Hepatocyte (in vitro differentiated cells): ENCODE measurements at regions not wholly inside any gene's neighbourhood (a gene's known extent, or its start where the extent isn't known, plus 50 kb on each side); places are given as distances from the start of the nearest gene placed in this dataset.

Experiments
- DNase-seq: peaks from one replicate; pipeline ENCODE4 v3.0.0-alpha.2; 2016; ENCODE audit warnings: low spot score
- H2AFZ ChIP-seq: fragments of 200-600 bp; sonication (generic); 2 replicates; pipeline ENCODE4 v1.6.0; 2016; ENCODE audit warnings: antibody characterized with exemption, mild to moderate bottlenecking
- H3K27ac ChIP-seq: fragments of 200-600 bp; sonication (generic); 2 replicates; pipeline ENCODE4 v1.5.1; 2016; ENCODE audit warnings: mild to moderate bottlenecking
- H3K27me3 ChIP-seq: fragments of 200-600 bp; sonication (generic); 2 replicates; pipeline ENCODE4 v1.6.1; 2016
- H3K36me3 ChIP-seq: fragments of 200-600 bp; sonication (generic); replicated peaks from 2 replicates; pipeline ENCODE4 v1.5.1; 2016; ENCODE audit warnings: low read depth; ENCODE audit not compliant: insufficient read depth
- H3K4me1 ChIP-seq: fragments of 200-600 bp; sonication (generic); 2 replicates; pipeline ENCODE4 v1.5.1; 2016; ENCODE audit warnings: mild to moderate bottlenecking, moderate library complexity; ENCODE audit not compliant: insufficient read depth
- H3K4me2 ChIP-seq: fragments of 200-600 bp; sonication (generic); 2 replicates; pipeline ENCODE4 v1.6.0; 2016
- H3K4me3 ChIP-seq: fragments of 200-600 bp; sonication (generic); 2 replicates; pipeline ENCODE4 v1.5.1; 2016; ENCODE audit warnings: mild to moderate bottlenecking
- H3K79me2 ChIP-seq: fragments of 200-600 bp; sonication (generic); 2 replicates; pipeline ENCODE4 v1.6.0; 2017; ENCODE audit warnings: mild to moderate bottlenecking
- H3K9me2 ChIP-seq: fragments of 200-600 bp; sonication (generic); replicated peaks from 2 replicates; pipeline ENCODE4 v1.6.0; 2017; ENCODE audit warnings: mild to moderate bottlenecking; ENCODE audit not compliant: insufficient read depth
- H3K9me3 ChIP-seq: fragments of 200-600 bp; sonication (generic); 2 replicates; pipeline ENCODE4 v1.5.1; 2016; ENCODE audit warnings: low read depth, mild to moderate bottlenecking
- H4K20me1 ChIP-seq: fragments of 200-600 bp; sonication (generic); 2 replicates; pipeline ENCODE4 v1.6.0; 2016; ENCODE audit warnings: mild to moderate bottlenecking; ENCODE audit not compliant: insufficient read depth, poor library complexity, severe bottlenecking
- EZH2 ChIP-seq: fragments of 200-600 bp; sonication (generic); IDR thresholded peaks from 2 replicates; pipeline ENCODE4 v1.6.1; 2016; ENCODE audit warnings: antibody characterized with exemption, mild to moderate bottlenecking, borderline replicate concordance
- EZH2phosphoT487 ChIP-seq: fragments of 200-600 bp; sonication (generic); IDR thresholded peaks from one replicate; pipeline ENCODE4 v1.6.1; 2018; ENCODE audit warnings: antibody characterized with exemption, mild to moderate bottlenecking, low read depth, moderate library complexity; ENCODE audit not compliant: unreplicated experiment, severe bottlenecking
- WGBS: methylation state at CpG from one replicate; pipeline ENCODE4 v1.1.6; 2016; ENCODE audit warnings: low lambda C conversion rate; ENCODE audit errors: missing lambda C conversion rate; 5-methylcytosine and 5-hydroxymethylcytosine counted together
- TF ChIP-seq, protein P1 (sequence below): fragments of 200-600 bp; sonication (generic); IDR thresholded peaks from 2 replicates; pipeline ENCODE4 v1.5.1; 2016; ENCODE audit warnings: antibody characterized with exemption, mild to moderate bottlenecking; ENCODE audit not compliant: poor library complexity

DNA sequence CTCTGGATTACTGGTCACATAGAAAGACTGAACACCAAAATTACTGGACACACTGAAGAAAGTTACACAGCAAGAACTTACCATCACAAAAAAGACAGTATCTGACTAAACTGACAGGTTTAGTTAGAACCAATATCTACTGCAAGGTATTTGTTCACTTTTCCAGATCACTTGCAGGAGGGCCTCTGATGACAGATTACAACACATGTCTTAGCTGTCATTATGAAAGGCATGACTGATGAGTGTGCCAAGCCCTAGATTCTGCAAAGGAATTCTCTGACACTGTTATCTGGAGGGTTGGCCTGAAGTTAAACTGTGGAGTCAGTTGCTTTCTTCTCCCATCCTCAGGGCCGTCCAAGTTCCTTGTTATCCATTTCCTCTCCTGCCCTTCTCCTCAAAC, 242.7 kb downstream of the KIF20B start:
- no peaks in the 10 kb centered on the region for H3K79me2 ChIP-seq
- TF ChIP-seq EZH2 (no peak), EZH2phosphoT487 (no peak)
- TF ChIP-seq, protein P1, sequence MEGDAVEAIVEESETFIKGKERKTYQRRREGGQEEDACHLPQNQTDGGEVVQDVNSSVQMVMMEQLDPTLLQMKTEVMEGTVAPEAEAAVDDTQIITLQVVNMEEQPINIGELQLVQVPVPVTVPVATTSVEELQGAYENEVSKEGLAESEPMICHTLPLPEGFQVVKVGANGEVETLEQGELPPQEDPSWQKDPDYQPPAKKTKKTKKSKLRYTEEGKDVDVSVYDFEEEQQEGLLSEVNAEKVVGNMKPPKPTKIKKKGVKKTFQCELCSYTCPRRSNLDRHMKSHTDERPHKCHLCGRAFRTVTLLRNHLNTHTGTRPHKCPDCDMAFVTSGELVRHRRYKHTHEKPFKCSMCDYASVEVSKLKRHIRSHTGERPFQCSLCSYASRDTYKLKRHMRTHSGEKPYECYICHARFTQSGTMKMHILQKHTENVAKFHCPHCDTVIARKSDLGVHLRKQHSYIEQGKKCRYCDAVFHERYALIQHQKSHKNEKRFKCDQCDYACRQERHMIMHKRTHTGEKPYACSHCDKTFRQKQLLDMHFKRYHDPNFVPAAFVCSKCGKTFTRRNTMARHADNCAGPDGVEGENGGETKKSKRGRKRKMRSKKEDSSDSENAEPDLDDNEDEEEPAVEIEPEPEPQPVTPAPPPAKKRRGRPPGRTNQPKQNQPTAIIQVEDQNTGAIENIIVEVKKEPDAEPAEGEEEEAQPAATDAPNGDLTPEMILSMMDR, result no peak
- no peak overlapping the region for H3K27ac ChIP-seq
- H3K36me3 ChIP-seq, result no peaks in the 10 kb centered on the region
- H3K4me3 ChIP-seq, result no peak overlapping the region
- DNase-seq, result no peak
- H3K4me2 ChIP-seq, result no peak overlapping the region
- H3K27me3 ChIP-seq, result no peaks in the 10 kb centered on the region
- H3K9me3 ChIP-seq, result no peaks in the 10 kb centered on the region
- no peaks in the 10 kb centered on the region for H4K20me1 ChIP-seq
- no peaks in the 10 kb centered on the region for H3K4me1 ChIP-seq
- no peaks in the 10 kb centered on the region for H3K9me2 ChIP-seq
- 70% methylated on average over 1 of the region's 1 CpG for WGBS
- no peak overlapping the region for H2AFZ ChIP-seq

DNA sequence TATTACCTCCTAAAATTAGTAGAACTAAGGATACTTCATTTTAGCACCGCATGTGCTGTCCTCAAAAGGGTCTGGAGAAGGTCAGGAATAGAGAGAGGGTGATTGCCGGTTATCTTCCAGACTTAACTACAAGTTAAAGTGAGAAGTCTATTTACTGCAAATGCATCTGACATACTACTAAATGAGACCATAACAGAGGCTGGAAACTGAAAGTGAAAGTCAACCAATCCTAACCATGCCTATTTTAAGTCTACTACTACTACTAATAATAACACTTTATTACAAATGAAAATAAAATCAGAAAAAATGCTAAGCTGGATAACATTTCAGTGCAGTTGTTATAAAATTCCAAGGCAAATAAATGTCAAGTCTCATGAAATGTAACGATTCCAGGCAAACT, 244.7 kb downstream of the KIF20B start:
- no peaks in the 10 kb centered on the region for H3K27me3 ChIP-seq
- TF ChIP-seq EZH2phosphoT487, result no peak
- TF ChIP-seq, protein P1, result no peak
- no peak for TF ChIP-seq EZH2
- no peaks in the 10 kb centered on the region for H3K79me2 ChIP-seq
- H3K4me1 ChIP-seq, result no peaks in the 10 kb centered on the region
- no peaks in the 10 kb centered on the region for H3K9me2 ChIP-seq
- no peak for DNase-seq
- H3K27ac ChIP-seq, result no peak overlapping the region
- H4K20me1 ChIP-seq, result no peaks in the 10 kb centered on the region
- WGBS, result 84% methylated on average over 3 of the region's 3 CpGs
- no peak overlapping the region for H2AFZ ChIP-seq
- H3K4me3 ChIP-seq, result no peak overlapping the region
- no peaks in the 10 kb centered on the region for H3K36me3 ChIP-seq
- no peak overlapping the region for H3K4me2 ChIP-seq
- no peaks in the 10 kb centered on the region for H3K9me3 ChIP-seq

DNA sequence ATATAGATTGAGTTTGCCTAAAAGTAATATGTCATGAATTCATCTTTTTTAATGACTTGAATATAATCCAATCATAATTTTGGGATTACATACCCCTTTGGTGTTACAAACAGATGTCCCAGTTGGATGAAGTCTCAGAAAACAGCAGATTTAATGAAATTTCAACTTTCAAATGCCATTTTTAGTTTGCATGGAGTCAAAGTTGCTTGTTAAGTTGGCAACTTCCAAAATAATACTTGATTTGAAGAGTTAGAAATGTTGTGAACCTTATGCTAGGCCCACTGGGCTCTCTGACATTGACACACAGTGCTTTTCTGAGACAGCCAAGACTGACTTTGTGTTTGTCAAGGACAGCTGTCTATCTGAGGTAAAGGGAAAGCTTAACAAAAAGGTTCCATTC, 248.1 kb downstream of the KIF20B start:
- no peaks in the 10 kb centered on the region for H3K9me2 ChIP-seq
- H2AFZ ChIP-seq, result no peak overlapping the region
- DNase-seq, result no peak
- no peaks in the 10 kb centered on the region for H3K9me3 ChIP-seq
- H3K4me2 ChIP-seq, result no peak overlapping the region
- H3K4me3 ChIP-seq, result no peak overlapping the region
- no peaks in the 10 kb centered on the region for H3K27me3 ChIP-seq
- H4K20me1 ChIP-seq, result no peaks in the 10 kb centered on the region
- TF ChIP-seq, protein P1, result no peak
- no peak for TF ChIP-seq EZH2
- TF ChIP-seq EZH2phosphoT487, result no peak
- no peaks in the 10 kb centered on the region for H3K4me1 ChIP-seq
- no peaks in the 10 kb centered on the region for H3K79me2 ChIP-seq
- H3K36me3 ChIP-seq, result no peaks in the 10 kb centered on the region
- no peak overlapping the region for H3K27ac ChIP-seq

DNA sequence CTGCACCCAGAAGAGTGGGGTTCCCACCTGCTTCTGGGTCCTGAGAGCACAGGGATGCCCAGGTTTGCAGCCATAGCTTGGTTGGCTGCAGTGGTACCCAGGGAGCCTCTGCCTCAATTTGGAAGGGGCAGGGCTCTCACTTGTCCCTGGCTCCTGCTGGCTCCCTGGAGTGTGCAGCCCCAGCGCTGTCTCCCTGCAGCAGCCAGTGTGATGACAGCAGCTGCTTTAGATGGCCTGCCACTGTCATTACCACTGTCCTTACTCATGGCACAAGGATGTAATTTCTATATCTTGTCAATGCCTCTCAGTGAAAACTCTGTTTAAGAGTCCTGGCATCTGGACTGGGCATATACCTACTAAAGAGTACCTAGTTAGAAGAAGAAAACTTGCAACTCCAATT, 250.9 kb downstream of the KIF20B start:
- Histone ChIP-seq H3K9me2 (no peaks in the 10 kb centered on the region), H3K4me2 (no peak overlapping the region), H3K27ac (no peak overlapping the region), H3K79me2 (no peaks in the 10 kb centered on the region), H3K4me3 (no peak overlapping the region), H3K4me1 (no peaks in the 10 kb centered on the region), H3K27me3 (no peaks in the 10 kb centered on the region), H4K20me1 (no peaks in the 10 kb centered on the region), H3K36me3 (no peaks in the 10 kb centered on the region), H2AFZ (no peak overlapping the region), H3K9me3 (no peaks in the 10 kb centered on the region)
- 89% methylated on average over 1 of the region's 1 CpG for WGBS
- TF ChIP-seq EZH2phosphoT487 (no peak), EZH2 (no peak)
- TF ChIP-seq, protein P1, result no peak
- no peak for DNase-seq
